GM13976 (cell line): ENCODE measurements at regions not wholly inside any gene's neighbourhood (a gene's known extent, or its start where the extent isn't known, plus 50 kb on each side); places are given as distances from the start of the nearest gene placed in this dataset.

Experiments used
- DNase-seq: peaks from one replicate; pipeline ENCODE4 v3.0.0; 2012; ENCODE audit warnings: low spot score
- CTCF ChIP-seq: IDR thresholded peaks from 2 replicates; pipeline ENCODE4 v1.5.1; 2012; ENCODE audit warnings: borderline replicate concordance, mild to moderate bottlenecking; ENCODE audit not compliant: insufficient read depth; ENCODE audit errors: extremely low read depth, missing control alignments, control extremely low read depth
- in situ Hi-C: fragments of 300-500 bp; cut with MboI; formaldehyde crosslinking; loops from one replicate; pipeline ENCODE4 v1.12.0; 2022; ENCODE audit warnings: low sequenced_read_pairs, mixed read lengths, inconsistent platforms; ENCODE audit not compliant: unreplicated experiment

- no peak for TF ChIP-seq CTCF
- in situ Hi-C loops, result no loop called here
- DNase-seq, result no peak
These were observed 154.1 kb upstream of the CADPS start for GRCh38 chr3:63029326-63029725.

- in situ Hi-C loops, result no loop called here
- TF ChIP-seq CTCF, result no peak
- no peak for DNase-seq
These were observed 154.7 kb upstream of the CADPS start for GRCh38 chr3:63029921-63030320.

GRCh38 chr3:63030666-63031065 is 155.4 kb upstream of the CADPS start:
- no peak for TF ChIP-seq CTCF
- in situ Hi-C loops, result no loop called here
- DNase-seq, result no peak

- DNase-seq, result no peak
- TF ChIP-seq CTCF, result no peak
- in situ Hi-C loops, result no loop called here
These were observed 157.7 kb upstream of the CADPS start for GRCh38 chr3:63032881-63033280.

GRCh38 chr3:63034101-63034500 is 158.9 kb upstream of the CADPS start:
- in situ Hi-C loops, result no loop called here
- DNase-seq, result no peak
- TF ChIP-seq CTCF, result no peak

- in situ Hi-C loops, result no loop called here
- no peak for TF ChIP-seq CTCF
- no peak for DNase-seq
These were observed 161.9 kb upstream of the CADPS start for GRCh38 chr3:63037116-63037515.

- DNase-seq, result no peak
- no peak for TF ChIP-seq CTCF
- in situ Hi-C loops, result no loop called here
These were observed 167.6 kb upstream of the CADPS start for GRCh38 chr3:63042833-63043232.
